Testis (tissue), 2 donors: ENCODE measurements at regions not wholly inside any gene's neighbourhood (a gene's known extent, or its start where the extent isn't known, plus 50 kb on each side); places are given as distances from the start of the nearest gene placed in this dataset.

Experiments
- DNase-seq: peaks from one replicate; pipeline ENCODE4 v3.0.0-alpha.2; 2019
- H3K27ac ChIP-seq, 2 donors: fragments of 200-600 bp; sonication (generic); one replicate each; pipeline ENCODE4 v1.5.1; 2019
- H3K27me3 ChIP-seq: fragments of 200-600 bp; sonication (generic); one replicate; pipeline ENCODE4 v1.5.1; 2019
- H3K36me3 ChIP-seq: fragments of 200-600 bp; sonication (generic); one replicate; pipeline ENCODE4 v1.5.1; 2017; ENCODE audit warnings: low read depth; ENCODE audit errors: missing control alignments
- H3K4me1 ChIP-seq: fragments of 200-600 bp; sonication (generic); one replicate; pipeline ENCODE4 v1.5.1; 2019
- H3K4me3 ChIP-seq, 2 donors: fragments of 200-600 bp; sonication (generic); one replicate each; pipeline ENCODE4 v1.5.1; 2017 to 2019
- H3K9me3 ChIP-seq: fragments of 200-600 bp; sonication (generic); one replicate; pipeline ENCODE4 v1.5.1; 2017
- CTCF ChIP-seq, 3 experiments: fragments of 450-650 bp in 2 of 3; fragments of 200-600 bp in 1 of 3; sonication (generic) in 1 of 3; IDR thresholded peaks; one replicate each; pipeline ENCODE4 v1.5.1; 2016 to 2019; ENCODE audit warnings: antibody characterized with exemption in 3 of 3, mild to moderate bottlenecking in 2 of 3, moderate library complexity in 1 of 3
- POLR2A ChIP-seq: fragments of 450-650 bp; IDR thresholded peaks from one replicate; pipeline ENCODE4 v1.6.1; 2017; ENCODE audit warnings: antibody characterized with exemption, mild to moderate bottlenecking, moderate library complexity
- WGBS, 2 donors: methylation state at CpG; one replicate each; pipeline ENCODE4 v1.1.5; 2018; 5-methylcytosine and 5-hydroxymethylcytosine counted together
- intact Hi-C: fragments of 100-400 bp; cut with DNase I; formaldehyde crosslinking; loops from one replicate; pipeline ENCODE4 v1.15.1; 2023; ENCODE audit warnings: low total_unique reads

- H3K9me3 ChIP-seq = no peaks in the 10 kb centered on the region
- no peak for DNase-seq
- no peaks in the 10 kb centered on the region for H3K4me1 ChIP-seq
- H3K36me3 ChIP-seq = no peaks in the 10 kb centered on the region
- H3K4me3 ChIP-seq = no peak overlapping the region
- H3K27me3 ChIP-seq = no peaks in the 10 kb centered on the region
- intact Hi-C loops = no loop called here
- 68 to 72% methylated on average over 2 of the region's 2 CpGs for WGBS, 2 donors
- TF ChIP-seq CTCF (IDR thresholded peaks at IDR 0.05) (no peak), POLR2A (no peak)
- no peak overlapping the region for H3K27ac ChIP-seq
These were observed 630.6 kb downstream of the TLE1 start for GRCh38 chr9:81058782-81059181.

DNA sequence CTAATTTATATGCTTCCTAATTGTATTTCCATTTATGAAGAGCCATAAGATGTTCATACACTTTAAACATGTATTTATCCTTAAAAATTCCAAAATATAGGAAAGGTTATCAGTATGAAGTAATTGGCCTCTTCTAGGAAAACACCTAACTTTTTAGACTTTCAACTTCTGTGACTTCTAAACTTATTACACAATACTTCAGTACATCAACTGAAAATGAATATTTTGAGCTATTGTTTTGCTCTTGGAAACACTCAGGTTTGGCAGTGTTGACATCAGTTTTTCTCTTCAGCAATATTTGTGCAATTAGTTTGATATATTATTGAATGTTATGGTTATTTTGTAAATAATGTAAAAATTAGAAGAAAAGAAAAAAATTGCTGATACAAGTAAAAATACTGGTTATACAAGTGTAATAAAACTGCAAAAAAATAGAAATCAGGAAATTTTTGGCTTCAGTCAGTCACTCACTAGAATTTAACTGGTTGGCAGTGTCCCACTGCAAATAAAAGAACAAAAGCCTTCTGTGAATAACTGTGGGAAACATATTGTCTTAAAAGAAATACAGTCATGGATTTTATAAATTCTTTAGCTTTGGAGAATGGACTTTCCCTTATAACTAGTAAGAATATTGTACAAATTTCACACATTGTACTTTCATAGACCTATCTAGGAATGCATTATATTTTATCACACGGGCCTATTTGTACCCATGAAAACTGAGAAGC lies 635.9 kb downstream of the TLE1 start:
- Histone ChIP-seq H3K27ac (no peak overlapping the region), H3K27me3 (no peaks in the 10 kb centered on the region), H3K9me3 (no peaks in the 10 kb centered on the region), H3K4me1 (no peaks in the 10 kb centered on the region), H3K36me3 (no peaks in the 10 kb centered on the region), H3K4me3 (no peak overlapping the region)
- TF ChIP-seq POLR2A = no peak
- no peak for TF ChIP-seq CTCF (IDR thresholded peaks at IDR 0.05)
- intact Hi-C loops = no loop called here
- 67 to 70% methylated on average over 1 of the region's 1 CpG for whole genome bisulfite sequencing, 2 donors
- DNase-seq = no peak

GRCh38 chr9:81052846-81053245 lies 636.5 kb downstream of the TLE1 start:
- H3K36me3 ChIP-seq = no peaks in the 10 kb centered on the region
- H3K4me3 ChIP-seq = no peak overlapping the region
- no peak for DNase-seq
- intact Hi-C loops = no loop called here
- H3K27me3 ChIP-seq = no peaks in the 10 kb centered on the region
- TF ChIP-seq CTCF (IDR thresholded peaks at IDR 0.05) (no peak), POLR2A (no peak)
- H3K27ac ChIP-seq = no peak overlapping the region
- no peaks in the 10 kb centered on the region for H3K4me1 ChIP-seq
- H3K9me3 ChIP-seq = no peaks in the 10 kb centered on the region
- WGBS, 2 donors = 78 to 83% methylated on average over 1 of the region's 1 CpG

DNA sequence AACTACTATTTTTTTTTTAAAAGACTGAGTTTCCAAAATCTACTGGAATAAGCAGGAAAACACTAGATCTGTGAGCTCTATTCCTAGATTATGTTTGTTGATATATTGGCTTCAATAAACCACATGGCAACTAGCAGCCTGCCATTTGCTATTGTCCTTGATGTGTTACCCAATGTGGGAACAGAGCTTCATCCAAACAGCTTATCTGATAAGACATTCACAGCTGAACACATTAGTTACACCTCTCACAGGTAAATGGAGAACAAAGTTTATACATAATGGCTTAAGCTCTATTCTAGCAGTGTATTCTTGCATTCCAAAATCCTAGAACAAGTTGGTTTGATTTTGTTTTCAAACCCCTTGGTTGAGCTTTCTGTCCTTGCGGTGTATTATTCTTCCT lies 642.1 kb downstream of the TLE1 start:
- WGBS, 2 donors = 94 to 95% methylated on average over 1 of the region's 1 CpG

More for the DNA sequence above, 642.1 kb downstream of the TLE1 start:
- Histone ChIP-seq H3K4me1 (no peaks in the 10 kb centered on the region), H3K36me3 (no peaks in the 10 kb centered on the region), H3K27ac (no peak overlapping the region), H3K9me3 (no peaks in the 10 kb centered on the region), H3K4me3 (no peak overlapping the region), H3K27me3 (no peaks in the 10 kb centered on the region)
- TF ChIP-seq POLR2A (no peak), CTCF (IDR thresholded peaks at IDR 0.05) (no peak)
- DNase-seq = no peak
- intact Hi-C loops = no loop called here
